ENCODE measurements at regions not wholly inside any gene's neighbourhood (a gene's known extent, or its start where the extent isn't known, plus 50 kb on each side); places are given as distances from the start of the nearest gene placed in this dataset.

- TF ChIP-seq, protein P1, sequence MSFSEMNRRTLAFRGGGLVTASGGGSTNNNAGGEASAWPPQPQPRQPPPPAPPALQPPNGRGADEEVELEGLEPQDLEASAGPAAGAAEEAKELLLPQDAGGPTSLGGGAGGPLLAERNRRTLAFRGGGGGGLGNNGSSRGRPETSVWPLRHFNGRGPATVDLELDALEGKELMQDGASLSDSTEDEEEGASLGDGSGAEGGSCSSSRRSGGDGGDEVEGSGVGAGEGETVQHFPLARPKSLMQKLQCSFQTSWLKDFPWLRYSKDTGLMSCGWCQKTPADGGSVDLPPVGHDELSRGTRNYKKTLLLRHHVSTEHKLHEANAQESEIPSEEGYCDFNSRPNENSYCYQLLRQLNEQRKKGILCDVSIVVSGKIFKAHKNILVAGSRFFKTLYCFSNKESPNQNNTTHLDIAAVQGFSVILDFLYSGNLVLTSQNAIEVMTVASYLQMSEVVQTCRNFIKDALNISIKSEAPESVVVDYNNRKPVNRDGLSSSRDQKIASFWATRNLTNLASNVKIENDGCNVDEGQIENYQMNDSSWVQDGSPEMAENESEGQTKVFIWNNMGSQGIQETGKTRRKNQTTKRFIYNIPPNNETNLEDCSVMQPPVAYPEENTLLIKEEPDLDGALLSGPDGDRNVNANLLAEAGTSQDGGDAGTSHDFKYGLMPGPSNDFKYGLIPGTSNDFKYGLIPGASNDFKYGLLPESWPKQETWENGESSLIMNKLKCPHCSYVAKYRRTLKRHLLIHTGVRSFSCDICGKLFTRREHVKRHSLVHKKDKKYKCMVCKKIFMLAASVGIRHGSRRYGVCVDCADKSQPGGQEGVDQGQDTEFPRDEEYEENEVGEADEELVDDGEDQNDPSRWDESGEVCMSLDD (tag by site-specific recombination; IDR thresholded peaks at IDR 0.05) = no peak
- TF ChIP-seq ZIC2 (tag by site-specific recombination; IDR thresholded peaks at IDR 0.05) (no peak), CTCF (tag by site-specific recombination; IDR thresholded peaks at IDR 0.05) (no peak), ZBTB7A (tag by site-specific recombination; IDR thresholded peaks at IDR 0.05; ENCODE audit: low read depth) (no peak), ZNF549 (tag by site-specific recombination; IDR thresholded peaks at IDR 0.05) (no peak), YY1 (tag by site-specific recombination; IDR thresholded peaks at IDR 0.05) (no peak), PRDM10 (tag by site-specific recombination; IDR thresholded peaks at IDR 0.05) (no peak), KLF9 (tag by site-specific recombination; IDR thresholded peaks at IDR 0.05; ENCODE audit: low read depth) (no peak), EGR2 (tag by site-specific recombination; IDR thresholded peaks at IDR 0.05; ENCODE audit: low read depth) (no peak)
- TF ChIP-seq, protein P2, sequence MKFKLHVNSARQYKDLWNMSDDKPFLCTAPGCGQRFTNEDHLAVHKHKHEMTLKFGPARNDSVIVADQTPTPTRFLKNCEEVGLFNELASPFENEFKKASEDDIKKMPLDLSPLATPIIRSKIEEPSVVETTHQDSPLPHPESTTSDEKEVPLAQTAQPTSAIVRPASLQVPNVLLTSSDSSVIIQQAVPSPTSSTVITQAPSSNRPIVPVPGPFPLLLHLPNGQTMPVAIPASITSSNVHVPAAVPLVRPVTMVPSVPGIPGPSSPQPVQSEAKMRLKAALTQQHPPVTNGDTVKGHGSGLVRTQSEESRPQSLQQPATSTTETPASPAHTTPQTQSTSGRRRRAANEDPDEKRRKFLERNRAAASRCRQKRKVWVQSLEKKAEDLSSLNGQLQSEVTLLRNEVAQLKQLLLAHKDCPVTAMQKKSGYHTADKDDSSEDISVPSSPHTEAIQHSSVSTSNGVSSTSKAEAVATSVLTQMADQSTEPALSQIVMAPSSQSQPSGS (tag by site-specific recombination; IDR thresholded peaks at IDR 0.05; ENCODE audit: low read depth) = no peak
- TF ChIP-seq, protein P3, sequence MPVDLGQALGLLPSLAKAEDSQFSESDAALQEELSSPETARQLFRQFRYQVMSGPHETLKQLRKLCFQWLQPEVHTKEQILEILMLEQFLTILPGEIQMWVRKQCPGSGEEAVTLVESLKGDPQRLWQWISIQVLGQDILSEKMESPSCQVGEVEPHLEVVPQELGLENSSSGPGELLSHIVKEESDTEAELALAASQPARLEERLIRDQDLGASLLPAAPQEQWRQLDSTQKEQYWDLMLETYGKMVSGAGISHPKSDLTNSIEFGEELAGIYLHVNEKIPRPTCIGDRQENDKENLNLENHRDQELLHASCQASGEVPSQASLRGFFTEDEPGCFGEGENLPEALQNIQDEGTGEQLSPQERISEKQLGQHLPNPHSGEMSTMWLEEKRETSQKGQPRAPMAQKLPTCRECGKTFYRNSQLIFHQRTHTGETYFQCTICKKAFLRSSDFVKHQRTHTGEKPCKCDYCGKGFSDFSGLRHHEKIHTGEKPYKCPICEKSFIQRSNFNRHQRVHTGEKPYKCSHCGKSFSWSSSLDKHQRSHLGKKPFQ (tag by site-specific recombination; IDR thresholded peaks at IDR 0.05) = no peak
- TF ChIP-seq, protein P4, sequence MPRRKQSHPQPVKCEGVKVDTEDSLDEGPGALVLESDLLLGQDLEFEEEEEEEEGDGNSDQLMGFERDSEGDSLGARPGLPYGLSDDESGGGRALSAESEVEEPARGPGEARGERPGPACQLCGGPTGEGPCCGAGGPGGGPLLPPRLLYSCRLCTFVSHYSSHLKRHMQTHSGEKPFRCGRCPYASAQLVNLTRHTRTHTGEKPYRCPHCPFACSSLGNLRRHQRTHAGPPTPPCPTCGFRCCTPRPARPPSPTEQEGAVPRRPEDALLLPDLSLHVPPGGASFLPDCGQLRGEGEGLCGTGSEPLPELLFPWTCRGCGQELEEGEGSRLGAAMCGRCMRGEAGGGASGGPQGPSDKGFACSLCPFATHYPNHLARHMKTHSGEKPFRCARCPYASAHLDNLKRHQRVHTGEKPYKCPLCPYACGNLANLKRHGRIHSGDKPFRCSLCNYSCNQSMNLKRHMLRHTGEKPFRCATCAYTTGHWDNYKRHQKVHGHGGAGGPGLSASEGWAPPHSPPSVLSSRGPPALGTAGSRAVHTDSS (tag by site-specific recombination; IDR thresholded peaks at IDR 0.05) = no peak
- TF ChIP-seq, protein P5, sequence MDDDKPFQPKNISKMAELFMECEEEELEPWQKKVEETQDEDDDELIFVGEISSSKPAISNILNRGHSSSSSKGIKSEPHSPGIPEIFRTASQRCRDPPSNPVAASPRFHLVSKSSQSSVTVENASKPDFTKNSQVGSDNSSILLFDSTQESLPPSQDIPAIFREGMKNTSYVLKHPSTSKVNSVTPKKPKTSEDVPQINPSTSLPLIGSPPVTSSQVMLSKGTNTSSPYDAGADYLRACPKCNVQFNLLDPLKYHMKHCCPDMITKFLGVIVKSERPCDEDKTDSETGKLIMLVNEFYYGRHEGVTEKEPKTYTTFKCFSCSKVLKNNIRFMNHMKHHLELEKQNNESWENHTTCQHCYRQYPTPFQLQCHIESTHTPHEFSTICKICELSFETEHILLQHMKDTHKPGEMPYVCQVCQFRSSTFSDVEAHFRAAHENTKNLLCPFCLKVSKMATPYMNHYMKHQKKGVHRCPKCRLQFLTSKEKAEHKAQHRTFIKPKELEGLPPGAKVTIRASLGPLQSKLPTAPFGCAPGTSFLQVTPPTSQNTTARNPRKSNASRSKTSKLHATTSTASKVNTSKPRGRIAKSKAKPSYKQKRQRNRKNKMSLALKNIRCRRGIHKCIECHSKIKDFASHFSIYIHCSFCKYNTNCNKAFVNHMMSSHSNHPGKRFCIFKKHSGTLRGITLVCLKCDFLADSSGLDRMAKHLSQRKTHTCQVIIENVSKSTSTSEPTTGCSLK (tag by site-specific recombination; IDR thresholded peaks at IDR 0.05) = no peak
Measured at GRCh38 chrX:10288373-10288975, 131.7 kb downstream of the CLCN4 start.

All from HEK293 (cell line).